Left lobe of liver (tissue), 2 donors: ENCODE measurements at regions not wholly inside any gene's neighbourhood (a gene's known extent, or its start where the extent isn't known, plus 50 kb on each side); places are given as distances from the start of the nearest gene placed in this dataset.

Experiments
- ATAC-seq: fragments of 200-7000 bp; cut with Tn5 transposase; one replicate; pipeline ENCODE4 v1.9.1; 2020; ENCODE audit warnings: mild to moderate bottlenecking, moderate library complexity
- DNase-seq: peaks from one replicate; pipeline ENCODE4 v3.0.0-alpha.2; 2020; ENCODE audit warnings: low spot score
- donor health status: DM: no; HTN: no; CAD: no; lungs with moderate emphysema.
- donor health status: DM: no; HTN: yes; CAD: no.

GRCh38 chr3:30258426-30259392 lies 347.7 kb upstream of the TGFBR2 start:
- peak; percentile 94 for ATAC-seq
- DNase-seq, result no peak

- ATAC-seq, result no peak
- DNase-seq, result no peak
Observed at GRCh38 chr3:30259730-30260129, 346.7 kb upstream of the TGFBR2 start.

- ATAC-seq, result no peak
- no peak for DNase-seq
Observed at GRCh38 chr3:30260762-30261161, 345.6 kb upstream of the TGFBR2 start.

GRCh38 chr3:30263238-30263924 lies 343.0 kb upstream of the TGFBR2 start:
- ATAC-seq (no peak), DNase-seq (no peak)

GRCh38 chr3:30263925-30264313 lies 342.5 kb upstream of the TGFBR2 start:
- no peak for ATAC-seq
- DNase-seq, result no peak

- DNase-seq, result no peak
Observed at GRCh38 chr3:30266524-30266923, 339.9 kb upstream of the TGFBR2 start.

GRCh38 chr3:30268288-30268687 lies 338.1 kb upstream of the TGFBR2 start:
- peak; percentile 25 for ATAC-seq
- DNase-seq, result no peak

More at GRCh38 chr3:30266524-30266923, 339.9 kb upstream of the TGFBR2 start:
- no peak for ATAC-seq

- DNase-seq, result no peak
- ATAC-seq, result no peak
Observed at GRCh38 chr3:30269751-30270445, 336.5 kb upstream of the TGFBR2 start.

GRCh38 chr3:30271781-30272180 lies 334.6 kb upstream of the TGFBR2 start:
- ATAC-seq, result no peak
- DNase-seq, result no peak

GRCh38 chr3:30273304-30274072 lies 332.9 kb upstream of the TGFBR2 start:
- no peak for DNase-seq

GRCh38 chr3:30277494-30277893 lies 328.9 kb upstream of the TGFBR2 start:
- ATAC-seq, result no peak
- DNase-seq, result no peak

More at GRCh38 chr3:30273304-30274072, 332.9 kb upstream of the TGFBR2 start:
- no peak for ATAC-seq

GRCh38 chr3:30281526-30281925 lies 324.9 kb upstream of the TGFBR2 start:
- no peak for DNase-seq
- no peak for ATAC-seq

GRCh38 chr3:30282154-30282696 lies 324.2 kb upstream of the TGFBR2 start:
- ATAC-seq, result no peak
- DNase-seq, result no peak

GRCh38 chr3:30285188-30286006 lies 321.0 kb upstream of the TGFBR2 start:
- DNase-seq (no peak), ATAC-seq (no peak)

GRCh38 chr3:30286007-30286669 lies 320.3 kb upstream of the TGFBR2 start:
- ATAC-seq (peak; percentile 80), DNase-seq (peak; percentile 56)

GRCh38 chr3:30286811-30287210 lies 319.6 kb upstream of the TGFBR2 start:
- ATAC-seq (no peak), DNase-seq (no peak)

- ATAC-seq (no peak), DNase-seq (no peak)
Observed at GRCh38 chr3:30288830-30289229, 317.6 kb upstream of the TGFBR2 start.

GRCh38 chr3:30289324-30289723 lies 317.1 kb upstream of the TGFBR2 start:
- ATAC-seq (peak; percentile 84), DNase-seq (no peak)

GRCh38 chr3:30289766-30290165 lies 316.6 kb upstream of the TGFBR2 start:
- DNase-seq (no peak), ATAC-seq (no peak)
